Adrenal gland (tissue), 5 donors: ENCODE measurements at regions not wholly inside any gene's neighbourhood (a gene's known extent, or its start where the extent isn't known, plus 50 kb on each side); places are given as distances from the start of the nearest gene placed in this dataset.

Experiments
- POLR2A ChIP-seq, 2 donors: fragments of 450-650 bp; IDR thresholded peaks; one replicate each; pipeline ENCODE4 v1.6.1; 2017; ENCODE audit warnings: antibody characterized with exemption in 2 of 2, mild to moderate bottlenecking in 2 of 2, moderate library complexity in 1 of 2
- TF ChIP-seq, protein P1 (sequence below), 6 experiments: fragments of 450-650 bp in 4 of 6; fragments of 200-600 bp in 2 of 6; sonication (generic) in 1 of 6; IDR thresholded peaks; 1 replicate in 5 of 6; 2 replicates in 1 of 6; pipeline versions ENCODE4 v1.5.1 to v1.8.0; 2016 to 2021; ENCODE audit warnings: antibody characterized with exemption in 6 of 6, mild to moderate bottlenecking in 2 of 6, moderate library complexity in 1 of 6
- donor health status: DM: no; HTN: no; CAD: no.

DNA sequence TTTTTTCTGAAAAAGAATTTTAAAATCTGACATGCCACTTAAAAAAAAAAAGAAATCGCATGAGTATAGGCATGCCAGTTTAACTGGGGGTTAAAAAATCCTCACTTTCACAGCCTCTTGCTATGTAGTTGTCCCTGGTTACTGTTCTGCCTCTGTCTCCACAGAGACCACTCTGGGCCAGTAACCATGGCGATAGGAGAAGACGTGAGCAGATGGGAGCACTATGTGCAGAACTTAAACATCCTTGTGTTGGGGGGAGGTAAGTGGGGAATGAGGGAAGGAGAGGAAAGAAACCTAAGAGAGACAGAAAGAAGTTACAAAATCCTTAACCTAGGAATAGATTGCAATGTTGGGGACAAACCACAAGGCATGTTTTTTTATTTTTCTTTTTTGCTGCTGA lies 75.9 kb upstream of the CYRIA start:
- TF ChIP-seq, protein P1, sequence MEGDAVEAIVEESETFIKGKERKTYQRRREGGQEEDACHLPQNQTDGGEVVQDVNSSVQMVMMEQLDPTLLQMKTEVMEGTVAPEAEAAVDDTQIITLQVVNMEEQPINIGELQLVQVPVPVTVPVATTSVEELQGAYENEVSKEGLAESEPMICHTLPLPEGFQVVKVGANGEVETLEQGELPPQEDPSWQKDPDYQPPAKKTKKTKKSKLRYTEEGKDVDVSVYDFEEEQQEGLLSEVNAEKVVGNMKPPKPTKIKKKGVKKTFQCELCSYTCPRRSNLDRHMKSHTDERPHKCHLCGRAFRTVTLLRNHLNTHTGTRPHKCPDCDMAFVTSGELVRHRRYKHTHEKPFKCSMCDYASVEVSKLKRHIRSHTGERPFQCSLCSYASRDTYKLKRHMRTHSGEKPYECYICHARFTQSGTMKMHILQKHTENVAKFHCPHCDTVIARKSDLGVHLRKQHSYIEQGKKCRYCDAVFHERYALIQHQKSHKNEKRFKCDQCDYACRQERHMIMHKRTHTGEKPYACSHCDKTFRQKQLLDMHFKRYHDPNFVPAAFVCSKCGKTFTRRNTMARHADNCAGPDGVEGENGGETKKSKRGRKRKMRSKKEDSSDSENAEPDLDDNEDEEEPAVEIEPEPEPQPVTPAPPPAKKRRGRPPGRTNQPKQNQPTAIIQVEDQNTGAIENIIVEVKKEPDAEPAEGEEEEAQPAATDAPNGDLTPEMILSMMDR (IDR thresholded peaks at IDR 0.05): no peak
- TF ChIP-seq POLR2A (IDR thresholded peaks at IDR 0.05): no peak
